Lung microvascular endothelial cell (primary cell): ENCODE measurements at regions not wholly inside any gene's neighbourhood (a gene's known extent, or its start where the extent isn't known, plus 50 kb on each side); places are given as distances from the start of the nearest gene placed in this dataset.

ENCODE experiments used
- DNase-seq, 2 donors: peaks; one replicate each; pipeline versions ENCODE4 v3.0.0 to v3.0.0-alpha.2; 2010; ENCODE audit warnings: low read depth in 2 of 2

- no peak for DNase-seq
Observed at GRCh38 chr12:94783862-94784261, 133.5 kb upstream of the TMCC3 start.

GRCh38 chr12:94783343-94783742 lies 133.0 kb upstream of the TMCC3 start:
- no peak for DNase-seq

- DNase-seq = no peak
Observed at GRCh38 chr12:94781835-94782234, 131.5 kb upstream of the TMCC3 start.

GRCh38 chr12:94779485-94779884 lies 129.1 kb upstream of the TMCC3 start:
- DNase-seq = peak; percentile 17 to 86

DNA sequence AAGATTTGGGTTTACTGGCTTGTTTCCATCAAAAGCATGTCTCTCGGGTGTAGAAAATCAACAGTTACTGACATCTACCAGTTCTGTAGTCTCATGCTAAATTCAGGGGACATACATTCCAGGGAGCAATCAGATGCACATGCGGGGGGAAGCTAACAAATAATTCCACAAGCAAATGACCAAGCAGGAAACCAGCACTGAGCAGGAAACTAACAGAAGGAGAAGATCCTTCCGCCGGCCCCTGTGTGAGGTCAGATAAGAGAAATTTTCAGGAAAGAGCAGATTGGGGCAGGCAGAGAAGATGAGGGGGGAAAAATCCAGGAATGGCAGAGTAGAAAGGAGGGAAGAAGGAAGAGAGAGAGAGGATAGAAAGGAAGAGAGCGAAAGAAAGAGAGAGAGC lies 127.6 kb upstream of the TMCC3 start:
- peak; percentile 75 to 86 for DNase-seq

DNA sequence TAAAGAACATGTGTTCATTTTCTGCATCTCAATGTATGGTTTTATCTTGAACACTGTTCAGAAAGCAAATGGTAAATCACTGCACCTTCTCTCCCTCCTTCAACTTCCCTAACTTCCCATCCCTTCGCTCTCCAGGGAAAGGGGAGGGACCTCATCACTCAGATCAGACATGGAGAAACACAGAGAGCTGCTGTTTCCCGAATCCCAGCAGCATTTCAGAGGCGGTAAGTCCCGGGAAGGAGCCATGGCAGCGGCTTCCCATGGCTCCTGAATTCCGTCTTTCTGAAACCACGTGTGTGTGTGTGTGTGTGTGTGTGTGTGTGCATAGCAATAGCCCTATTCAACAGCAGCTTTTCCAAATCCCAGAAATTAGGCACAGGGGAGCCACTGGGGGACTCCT lies 125.4 kb upstream of the TMCC3 start:
- no peak for DNase-seq

GRCh38 chr12:94771741-94772140 lies 121.4 kb upstream of the TMCC3 start:
- DNase-seq = no peak

DNA sequence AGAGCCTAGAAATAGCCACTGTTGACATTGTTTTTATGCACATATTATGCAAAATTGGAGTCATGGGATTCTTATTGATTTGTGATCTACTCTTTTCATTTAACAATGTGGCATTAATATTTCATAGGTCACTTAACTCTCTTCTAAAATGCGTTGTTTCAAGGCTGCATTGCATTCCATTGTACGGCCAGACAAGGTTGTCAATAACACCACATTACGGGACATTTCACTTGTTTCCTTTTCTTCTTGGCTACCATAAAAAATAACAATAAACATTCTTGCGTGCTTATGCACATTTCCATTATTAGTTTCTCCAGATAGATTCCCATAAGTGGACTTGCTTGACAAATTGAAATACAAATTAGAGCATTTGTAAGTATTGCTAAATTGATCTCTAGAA lies 120.8 kb upstream of the TMCC3 start:
- no peak for DNase-seq

DNA sequence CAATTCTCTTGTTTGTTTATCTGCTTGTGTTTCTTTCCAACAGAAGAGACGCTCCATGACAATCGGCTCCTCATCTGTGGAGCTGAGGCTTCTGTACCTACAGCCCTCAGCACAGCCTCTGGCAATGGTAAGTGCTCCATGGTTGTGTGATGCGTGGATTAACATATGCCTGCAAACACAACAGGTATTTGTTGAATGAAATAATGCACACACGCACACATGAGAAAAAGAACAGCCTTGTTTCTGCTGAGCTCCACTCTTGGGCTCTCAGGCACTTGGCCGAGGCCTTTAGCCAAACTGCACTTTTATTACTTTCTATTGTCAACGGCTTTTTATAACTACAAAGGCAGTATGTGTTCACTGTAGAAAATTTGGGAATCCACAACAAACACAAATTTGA lies 120.4 kb upstream of the TMCC3 start:
- no peak for DNase-seq

- no peak for DNase-seq
Observed at GRCh38 chr12:94769776-94770759, 119.7 kb upstream of the TMCC3 start.

- DNase-seq = no peak
Observed at GRCh38 chr12:94769047-94769420, 118.7 kb upstream of the TMCC3 start.

- peak in 1 of 2 donors; percentile 62 for DNase-seq
Observed at GRCh38 chr12:94768398-94769046, 118.2 kb upstream of the TMCC3 start.

DNA sequence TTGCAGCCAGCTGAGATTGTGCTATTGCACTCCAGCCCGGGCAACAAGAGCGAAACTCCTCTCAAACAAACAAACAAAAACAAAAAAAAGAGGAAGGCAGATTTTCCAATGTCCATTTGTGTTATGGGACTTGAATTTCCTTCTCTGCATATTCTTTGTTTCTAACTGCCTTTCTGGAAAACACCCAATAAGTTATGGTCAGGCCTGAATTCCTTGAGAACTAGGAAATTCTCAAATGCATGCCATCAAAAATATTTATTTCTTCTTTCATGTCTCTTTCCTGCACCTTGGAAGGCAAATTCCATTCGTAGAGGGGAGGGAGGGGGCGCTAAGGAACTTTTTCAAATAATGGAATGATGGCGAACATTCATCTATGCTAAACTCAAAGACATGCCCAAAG lies 117.6 kb upstream of the TMCC3 start:
- peak in 1 of 2 donors; percentile 30 for DNase-seq

- no peak for DNase-seq
Observed at GRCh38 chr12:94766397-94766796, 116.0 kb upstream of the TMCC3 start.

DNA sequence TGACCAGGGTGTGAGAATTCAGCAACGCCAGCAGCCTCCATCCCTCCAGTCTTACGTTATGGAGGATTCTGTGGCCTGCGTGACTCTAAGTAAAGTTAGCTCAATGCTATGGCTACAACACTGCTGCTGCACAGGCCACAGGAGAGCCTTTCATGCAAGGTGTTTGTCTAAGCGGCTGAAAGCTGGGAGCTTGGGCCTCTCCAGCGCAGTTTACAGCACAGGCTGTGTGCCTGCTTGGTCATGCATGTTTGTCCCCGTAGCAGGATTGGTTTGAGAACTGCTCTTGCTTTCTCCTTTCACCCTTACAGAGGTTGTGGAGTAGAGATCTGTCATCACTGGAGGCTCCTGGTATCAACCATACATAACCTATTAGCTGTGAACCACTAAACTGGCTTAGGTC lies 113.1 kb upstream of the TMCC3 start:
- no peak for DNase-seq

GRCh38 chr12:94762943-94763342 lies 112.6 kb upstream of the TMCC3 start:
- no peak for DNase-seq

DNA sequence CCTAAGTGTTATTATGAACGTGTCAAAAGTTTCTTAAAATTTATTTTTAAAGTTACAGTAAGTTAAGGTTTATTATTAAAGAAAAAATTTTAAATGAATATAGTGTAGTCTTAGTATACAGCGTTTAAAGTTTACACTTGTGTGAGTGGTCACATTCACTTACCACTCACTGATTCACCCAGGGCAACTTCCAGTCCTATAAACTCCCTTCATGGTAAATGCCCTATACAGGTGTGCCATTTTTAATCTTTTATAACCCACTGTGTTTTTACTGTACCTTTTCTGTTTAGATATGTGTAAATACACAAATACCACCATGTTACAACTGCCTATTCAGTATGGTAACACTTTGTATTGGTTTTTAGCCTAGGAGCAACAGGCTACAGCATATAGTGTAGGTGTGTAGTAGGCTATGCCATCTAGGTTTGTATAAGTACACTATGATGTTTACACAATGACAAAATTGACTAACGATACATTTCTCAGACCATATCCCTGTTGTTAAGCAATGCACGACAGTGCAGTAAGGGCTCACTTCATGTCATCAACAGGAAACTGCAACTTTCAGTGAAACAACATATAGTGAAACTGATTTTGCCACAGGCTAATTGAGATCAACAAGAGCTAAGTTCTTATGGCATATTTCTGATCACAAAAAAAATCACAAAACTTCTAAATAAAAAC lies 112.0 kb upstream of the TMCC3 start:
- peak; percentile 55 to 60 for DNase-seq

GRCh38 chr12:94761559-94761958 lies 111.2 kb upstream of the TMCC3 start:
- peak; percentile 72 to 98 for DNase-seq

- no peak for DNase-seq
Observed at GRCh38 chr12:94760786-94761185, 110.4 kb upstream of the TMCC3 start.

DNA sequence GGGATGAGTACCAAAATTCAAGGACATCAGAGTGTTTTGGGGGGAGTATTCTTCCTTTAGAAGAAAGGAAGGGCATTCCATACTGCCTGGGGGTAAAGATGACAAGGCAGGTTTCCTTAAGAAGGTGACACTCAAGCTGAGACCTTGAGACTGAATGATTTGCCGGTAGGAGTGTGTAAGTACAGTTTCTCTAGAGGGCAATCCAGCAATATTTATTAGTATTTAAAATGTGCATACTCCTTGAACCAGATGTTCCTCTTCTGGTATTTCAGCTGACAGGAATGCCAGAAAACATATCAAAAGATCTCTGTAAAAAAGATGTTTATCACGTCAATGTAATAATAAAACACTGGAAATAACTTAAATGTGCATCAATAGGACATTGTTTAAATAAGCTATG lies 106.4 kb upstream of the TMCC3 start:
- no peak for DNase-seq

GRCh38 chr12:94755598-94755997 lies 105.2 kb upstream of the TMCC3 start:
- DNase-seq = no peak

GRCh38 chr12:94754653-94755052 lies 104.3 kb upstream of the TMCC3 start:
- DNase-seq = peak; percentile 28 to 31
